Natural killer cell (primary cell): ENCODE measurements at regions not wholly inside any gene's neighbourhood (a gene's known extent, or its start where the extent isn't known, plus 50 kb on each side); places are given as distances from the start of the nearest gene placed in this dataset.

Experiments used
- ATAC-seq, 3 donors: fragments of 150-1000 bp in 2 of 3; fragments of 200-7000 bp in 1 of 3; cut with Tn5 transposase; 1 replicate in 1 of 3; 2 replicates in 2 of 3; pipeline ENCODE4 v1.10.0; 2021; ENCODE audit warnings: mild to moderate bottlenecking in 2 of 3, moderate library complexity in 2 of 3
- DNase-seq, 2 donors: peaks; one replicate each; pipeline versions ENCODE4 v3.0.0 to v3.0.0-alpha.2; 2013 to 2021; ENCODE audit warnings: mixed read lengths in 1 of 2
- H3K27ac ChIP-seq: one replicate; pipeline ENCODE4 v1.5.1; 2013; ENCODE audit warnings: mild to moderate bottlenecking, low read length
- H3K27me3 ChIP-seq: one replicate; pipeline ENCODE4 v1.6.1; 2013; ENCODE audit warnings: low read length; ENCODE audit not compliant: control insufficient read depth, insufficient read depth
- H3K36me3 ChIP-seq: one replicate; pipeline ENCODE4 v1.6.1; 2013; ENCODE audit warnings: low read length; ENCODE audit not compliant: control insufficient read depth, insufficient read depth
- H3K4me1 ChIP-seq: one replicate; pipeline ENCODE4 v1.6.1; 2013; ENCODE audit warnings: low read length; ENCODE audit not compliant: control insufficient read depth, insufficient read depth
- H3K4me3 ChIP-seq: one replicate; pipeline ENCODE4 v1.5.1; 2013; ENCODE audit warnings: low read length
- H3K9me3 ChIP-seq: one replicate; pipeline ENCODE4 v1.6.1; 2013; ENCODE audit warnings: low read length; ENCODE audit not compliant: control insufficient read depth, insufficient read depth
- H3K27ac Mint-ChIP-seq, 2 donors: one replicate each; pipeline ENCODE4 v1.8.0; 2022; ENCODE audit warnings: mild to moderate bottlenecking in 2 of 2, mixed read lengths in 2 of 2, moderate library complexity in 1 of 2
- H3K27me3 Mint-ChIP-seq, 2 donors: one replicate each; pipeline ENCODE4 v1.8.0; 2022; ENCODE audit warnings: low read depth in 2 of 2, mixed read lengths in 2 of 2
- H3K36me3 Mint-ChIP-seq: one replicate; pipeline ENCODE4 v1.8.0; 2022; ENCODE audit warnings: mixed read lengths
- H3K4me1 Mint-ChIP-seq, 2 donors: one replicate each; pipeline ENCODE4 v1.8.0; 2022; ENCODE audit warnings: mixed read lengths in 2 of 2
- H3K4me3 Mint-ChIP-seq: one replicate; pipeline ENCODE4 v1.8.0; 2022; ENCODE audit warnings: mild to moderate bottlenecking, moderate library complexity, mixed read lengths
- H3K9me3 Mint-ChIP-seq, 2 donors: one replicate each; pipeline ENCODE4 v1.8.0; 2022; ENCODE audit warnings: mixed read lengths in 2 of 2
- WGBS: methylation state at CpG from one replicate; pipeline ENCODE4 v1.1.7; 2013; ENCODE audit warnings: missing lambda C conversion rate; ENCODE audit not compliant: insufficient coverage; 5-methylcytosine and 5-hydroxymethylcytosine counted together
- intact Hi-C: fragments of 100-400 bp; cut with micrococcal nuclease; formaldehyde crosslinking; loops from one replicate; pipeline ENCODE4 v1.14.2; 2022
- TF ChIP-seq, protein P1 (sequence below): fragments of 200-600 bp; IDR thresholded peaks from one replicate; pipeline ENCODE4 v1.8.0; 2022; ENCODE audit warnings: antibody characterized with exemption

- Histone ChIP-seq H3K27me3 (no peaks in the 10 kb centered on the region), H3K4me1 (no peaks in the 10 kb centered on the region), H3K36me3 (no peaks in the 10 kb centered on the region), H3K27ac (no peak overlapping the region), H3K4me3 (no peak overlapping the region), H3K9me3 (no peaks in the 10 kb centered on the region)
- WGBS, result 87% methylated on average over 3 of the region's 4 CpGs
- no peaks in the 10 kb centered on the region for H3K36me3 Mint-ChIP-seq
- intact Hi-C loops, result no loop called here
- H3K4me1 Mint-ChIP-seq, result no peaks in the 10 kb centered on the region
- no peaks in the 10 kb centered on the region for H3K9me3 Mint-ChIP-seq
- H3K27me3 Mint-ChIP-seq, result peaks cover 0 to 2% of the 10 kb centered on the region in 2 donors
- TF ChIP-seq, protein P1, sequence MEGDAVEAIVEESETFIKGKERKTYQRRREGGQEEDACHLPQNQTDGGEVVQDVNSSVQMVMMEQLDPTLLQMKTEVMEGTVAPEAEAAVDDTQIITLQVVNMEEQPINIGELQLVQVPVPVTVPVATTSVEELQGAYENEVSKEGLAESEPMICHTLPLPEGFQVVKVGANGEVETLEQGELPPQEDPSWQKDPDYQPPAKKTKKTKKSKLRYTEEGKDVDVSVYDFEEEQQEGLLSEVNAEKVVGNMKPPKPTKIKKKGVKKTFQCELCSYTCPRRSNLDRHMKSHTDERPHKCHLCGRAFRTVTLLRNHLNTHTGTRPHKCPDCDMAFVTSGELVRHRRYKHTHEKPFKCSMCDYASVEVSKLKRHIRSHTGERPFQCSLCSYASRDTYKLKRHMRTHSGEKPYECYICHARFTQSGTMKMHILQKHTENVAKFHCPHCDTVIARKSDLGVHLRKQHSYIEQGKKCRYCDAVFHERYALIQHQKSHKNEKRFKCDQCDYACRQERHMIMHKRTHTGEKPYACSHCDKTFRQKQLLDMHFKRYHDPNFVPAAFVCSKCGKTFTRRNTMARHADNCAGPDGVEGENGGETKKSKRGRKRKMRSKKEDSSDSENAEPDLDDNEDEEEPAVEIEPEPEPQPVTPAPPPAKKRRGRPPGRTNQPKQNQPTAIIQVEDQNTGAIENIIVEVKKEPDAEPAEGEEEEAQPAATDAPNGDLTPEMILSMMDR, result no peak
- no peak overlapping the region for H3K4me3 Mint-ChIP-seq
- H3K27ac Mint-ChIP-seq, result no peak overlapping the region
- no peak for DNase-seq
- ATAC-seq, result no peak
These were observed 150.8 kb upstream of the RANBP3L start for GRCh38 chr5:36452424-36453006.

DNA sequence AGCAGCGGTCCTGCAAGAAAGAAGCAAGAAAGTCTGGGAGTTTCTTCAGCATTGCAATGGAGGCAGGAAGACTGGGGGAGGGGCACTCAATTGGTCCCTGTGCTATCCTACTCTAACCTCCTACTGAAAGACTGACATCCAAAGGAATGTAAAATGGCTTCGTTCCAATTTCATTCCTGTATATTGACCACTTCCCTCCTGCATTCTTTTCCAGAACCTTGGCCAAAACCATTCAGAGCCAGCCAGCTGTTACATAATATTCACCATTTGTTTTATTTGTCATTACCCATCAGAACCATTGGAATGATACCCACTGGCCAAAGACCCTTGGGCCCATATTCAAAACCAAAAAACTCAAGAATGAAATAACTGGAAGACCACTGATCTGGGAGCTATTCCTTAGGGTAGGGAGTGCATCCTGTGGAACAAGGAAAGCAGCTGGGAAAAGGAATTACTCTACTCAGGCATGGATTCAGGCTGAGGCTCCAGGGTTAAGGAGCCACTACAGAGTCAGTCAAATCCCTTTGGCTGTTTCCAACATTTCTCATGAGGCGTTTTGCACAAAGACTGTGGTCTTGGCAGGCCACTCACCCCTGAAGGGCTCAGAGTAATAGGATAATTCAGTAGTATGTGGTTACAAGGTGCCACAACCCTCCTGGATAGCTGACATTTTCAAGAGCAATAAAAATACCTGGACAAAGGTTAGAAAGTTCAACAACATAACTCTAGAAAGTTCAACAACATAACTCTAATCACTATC, 148.7 kb upstream of the SLC1A3 start:
- Histone ChIP-seq H3K36me3 (no peaks in the 10 kb centered on the region), H3K4me1 (no peaks in the 10 kb centered on the region), H3K27ac (no peak overlapping the region), H3K4me3 (no peak overlapping the region), H3K27me3 (no peaks in the 10 kb centered on the region), H3K9me3 (no peaks in the 10 kb centered on the region)
- Mint-ChIP-seq H3K4me1 (no peaks in the 10 kb centered on the region), H3K27ac (no peak overlapping the region), H3K4me3 (no peak overlapping the region), H3K9me3 (no peaks in the 10 kb centered on the region), H3K27me3 (peaks cover 2% of the 10 kb centered on the region in 2 donors), H3K36me3 (no peaks in the 10 kb centered on the region)
- WGBS, result 76% methylated on average over 3 of the region's 3 CpGs
- ATAC-seq (no peak), DNase-seq (no peak)
- intact Hi-C loops, result no loop called here
- TF ChIP-seq, protein P1, result no peak

DNA sequence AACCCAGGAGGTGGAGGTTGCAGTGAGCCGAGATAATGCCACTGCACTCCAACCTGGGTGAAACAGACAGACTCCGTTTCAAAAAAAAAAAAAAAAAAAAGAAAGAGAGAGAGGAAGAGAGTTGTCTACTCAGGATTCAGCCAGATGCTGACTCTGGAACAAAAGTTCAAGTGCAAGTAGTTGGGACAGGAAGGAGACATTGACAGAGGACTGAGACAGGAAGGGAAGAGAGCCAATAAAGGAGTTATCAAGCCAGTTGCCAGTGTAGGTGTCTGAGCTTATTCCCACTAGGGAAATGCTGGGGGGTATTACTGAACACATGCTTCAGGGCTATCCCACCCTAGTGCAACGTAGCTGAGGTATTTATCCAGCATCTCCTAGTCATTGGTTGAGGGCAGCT, 147.7 kb upstream of the SLC1A3 start:
- H3K27me3 Mint-ChIP-seq, result peaks cover 5% of the 10 kb centered on the region in 2 donors
- H3K36me3 ChIP-seq, result no peaks in the 10 kb centered on the region
- no peaks in the 10 kb centered on the region for H3K36me3 Mint-ChIP-seq
- H3K4me1 Mint-ChIP-seq, result no peaks in the 10 kb centered on the region
- no peak overlapping the region for H3K27ac ChIP-seq
- H3K4me1 ChIP-seq, result no peaks in the 10 kb centered on the region
- DNase-seq, result no peak
- intact Hi-C loops, result no loop called here
- 81% methylated on average over 3 of the region's 3 CpGs for WGBS
- no peaks in the 10 kb centered on the region for H3K9me3 Mint-ChIP-seq
- no peak overlapping the region for H3K4me3 ChIP-seq
- no peaks in the 10 kb centered on the region for H3K27me3 ChIP-seq
- no peak overlapping the region for H3K4me3 Mint-ChIP-seq
- ATAC-seq, result no peak
- H3K27ac Mint-ChIP-seq, result no peak overlapping the region
- TF ChIP-seq, protein P1, result no peak
- H3K9me3 ChIP-seq, result no peaks in the 10 kb centered on the region
